A673 (cell line): ENCODE measurements at regions not wholly inside any gene's neighbourhood (a gene's known extent, or its start where the extent isn't known, plus 50 kb on each side); places are given as distances from the start of the nearest gene placed in this dataset.

Experiments used
- BruUV-seq: library from RNA; stranded (reverse); fragments of 400-500 nt; replicated peaks from 2 replicates; lab custom pipeline; 2021; lab: Mats Ljungman, UMichigan
- CTCF ChIA-PET: fragments of 300-600 bp; sonication (Branson Sonifier 250); formaldehyde crosslinking; loops from one replicate; lab custom pipeline; 2022; ENCODE audit warnings: antibody characterized with exemption; lab: Charles Lee
- POLR2A ChIA-PET: fragments of 300-600 bp; sonication (Branson Sonifier 250); formaldehyde crosslinking; loops from one replicate; lab custom pipeline; 2022; ENCODE audit warnings: antibody characterized with exemption; ENCODE audit not compliant: low non-redundant PET; lab: Charles Lee
- DNase-seq: peaks from one replicate; pipeline ENCODE4 v3.0.0-alpha.2; 2015; ENCODE audit warnings: low spot score
- H3K27ac ChIP-seq: fragments of 200-600 bp; sonication (generic); 2 replicates; pipeline ENCODE4 v1.5.1; 2016; ENCODE audit warnings: mixed run types, low read depth, mild to moderate bottlenecking, mixed read lengths, antibody characterized with exemption, low read length; ENCODE audit not compliant: poor library complexity, severe bottlenecking
- H3K27me3 ChIP-seq: fragments of 200-600 bp; sonication (generic); replicated peaks from 2 replicates; pipeline ENCODE4 v1.6.1; 2017; ENCODE audit warnings: mixed run types, low read depth, mild to moderate bottlenecking, mixed read lengths, antibody characterized with exemption, low read length; ENCODE audit not compliant: insufficient read depth, poor library complexity
- H3K36me3 ChIP-seq: fragments of 200-600 bp; sonication (generic); 2 replicates; pipeline ENCODE4 v1.6.1; 2016; ENCODE audit warnings: mixed run types, mild to moderate bottlenecking, mixed read lengths, antibody characterized with exemption, low read length; ENCODE audit not compliant: insufficient read depth, poor library complexity, severe bottlenecking
- H3K4me1 ChIP-seq: fragments of 200-600 bp; sonication (generic); 2 replicates; pipeline ENCODE4 v1.6.1; 2017; ENCODE audit warnings: mixed run types, mild to moderate bottlenecking, mixed read lengths, antibody characterized with exemption, low read length; ENCODE audit not compliant: insufficient read depth, poor library complexity, severe bottlenecking
- H3K4me3 ChIP-seq: fragments of 200-600 bp; sonication (generic); 2 replicates; pipeline ENCODE4 v1.5.1; 2016; ENCODE audit warnings: low read depth, mixed run types, mild to moderate bottlenecking, mixed read lengths, low read length; ENCODE audit not compliant: poor library complexity, severe bottlenecking
- H3K9me3 ChIP-seq: fragments of 200-600 bp; sonication (generic); 2 replicates; pipeline ENCODE4 v1.6.1; 2016; ENCODE audit warnings: mixed run types, low read depth, mild to moderate bottlenecking, mixed read lengths, antibody characterized with exemption, low read length; ENCODE audit not compliant: poor library complexity, severe bottlenecking
- CTCF ChIP-seq: fragments of 300-800, 200-600 bp; sonication (generic); conservative IDR thresholded peaks from 2 replicates; pipeline ENCODE4 v1.5.1; 2017; ENCODE audit warnings: low read depth, mild to moderate bottlenecking, antibody characterized with exemption, low read length, moderate library complexity, mixed read lengths
- EZH2 ChIP-seq: fragments of 200-600 bp; sonication (generic); IDR thresholded peaks from 2 replicates; pipeline ENCODE4 v1.6.1; 2017; ENCODE audit warnings: borderline replicate concordance, low read depth, mild to moderate bottlenecking, mixed read lengths, antibody characterized with exemption, low read length; ENCODE audit not compliant: poor library complexity, severe bottlenecking
- intact Hi-C: fragments of 100-400 bp; cut with micrococcal nuclease; formaldehyde crosslinking; loops from one replicate; pipeline ENCODE4 v1.10.0; 2022; ENCODE audit not compliant: unreplicated experiment

DNA sequence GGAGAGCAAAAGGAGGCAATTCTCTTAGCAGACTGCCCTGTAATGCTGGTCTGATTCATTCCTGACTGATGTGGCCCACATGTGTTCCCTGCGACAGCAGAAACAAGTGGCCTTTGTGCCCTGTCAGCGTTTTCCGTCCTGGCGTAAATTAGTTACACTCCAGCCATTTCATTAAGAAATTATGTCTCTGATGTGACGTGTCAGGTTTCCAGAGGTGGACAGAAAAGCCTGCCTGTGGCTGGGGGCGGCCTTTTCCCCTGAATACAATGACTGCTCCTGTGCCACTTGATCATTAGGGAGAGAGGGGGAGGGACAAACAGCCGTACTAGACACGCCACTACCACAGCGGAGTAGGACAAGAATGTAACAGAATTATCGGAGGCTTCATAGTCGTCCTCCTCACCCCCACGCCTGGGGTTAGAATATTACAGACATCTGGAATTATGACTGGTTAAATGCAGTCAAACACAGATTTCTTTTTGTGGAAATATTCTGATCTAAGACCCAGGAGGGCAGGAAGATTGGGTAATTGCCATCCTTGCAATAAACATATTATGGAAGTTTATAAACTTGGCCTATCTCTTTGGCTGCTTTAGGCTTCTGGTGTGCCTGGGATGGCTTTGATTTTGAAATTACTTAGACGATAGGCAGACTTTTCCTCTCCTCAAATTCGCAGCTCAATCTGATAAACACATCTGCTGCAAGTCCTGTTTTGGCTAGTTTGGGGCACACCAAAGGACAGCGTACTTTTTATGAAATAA lies 146.2 kb upstream of the BCOR start:
- no peaks in the 10 kb centered on the region for H3K36me3 ChIP-seq
- TF ChIP-seq EZH2: no peak
- TF ChIP-seq CTCF: no peak
- H3K27me3 ChIP-seq: no peaks in the 10 kb centered on the region
- no peak for DNase-seq
- H3K4me1 ChIP-seq: no peaks in the 10 kb centered on the region
- no peaks in the 10 kb centered on the region for H3K9me3 ChIP-seq
- BruUV-seq: no TSS peak
- H3K27ac ChIP-seq: no peak overlapping the region
- POLR2A ChIA-PET: no interaction called here
- CTCF ChIA-PET: no interaction called here
- intact Hi-C loops: no loop called here
- H3K4me3 ChIP-seq: no peak overlapping the region

GRCh38 chrX:40240844-40241243 lies 143.1 kb upstream of the BCOR start:
- Histone ChIP-seq H3K36me3 (no peaks in the 10 kb centered on the region), H3K27me3 (no peaks in the 10 kb centered on the region), H3K4me1 (no peaks in the 10 kb centered on the region), H3K4me3 (no peak overlapping the region), H3K9me3 (no peaks in the 10 kb centered on the region), H3K27ac (no peak overlapping the region)
- POLR2A ChIA-PET: no interaction called here
- no TSS peak for BruUV-seq
- intact Hi-C loops: no loop called here
- TF ChIP-seq CTCF: no peak
- no peak for TF ChIP-seq EZH2
- CTCF ChIA-PET: no interaction called here
- no peak for DNase-seq

- TF ChIP-seq CTCF (no peak), EZH2 (no peak)
- POLR2A ChIA-PET: interaction anchor here (0.6 kb wide), 1 partner anchor 91 kb away, joined by 7 read pairs; no protein-coding TSS in a partner anchor
- no peak for DNase-seq
Measured at GRCh38 chrX:40237731-40238178, 140.0 kb upstream of the BCOR start.

More at GRCh38 chrX:40237731-40238178, 140.0 kb upstream of the BCOR start:
- Histone ChIP-seq H3K4me1 (no peaks in the 10 kb centered on the region), H3K27ac (no peak overlapping the region), H3K9me3 (no peaks in the 10 kb centered on the region), H3K27me3 (no peaks in the 10 kb centered on the region), H3K36me3 (no peaks in the 10 kb centered on the region), H3K4me3 (no peak overlapping the region)
- no TSS peak for BruUV-seq
- intact Hi-C loops: no loop called here
- CTCF ChIA-PET: no interaction called here
